HepG2 (cell line): ENCODE measurements at regions not wholly inside any gene's neighbourhood (a gene's known extent, or its start where the extent isn't known, plus 50 kb on each side); places are given as distances from the start of the nearest gene placed in this dataset.

Experiments
- ATM ChIP-seq: fragments of 450-650 bp; IDR thresholded peaks from 2 replicates; pipeline ENCODE4 v1.7.1; 2017; ENCODE audit warnings: mild to moderate bottlenecking, borderline replicate concordance
- ATRX ChIP-seq: sonication (generic); formaldehyde crosslinking; IDR thresholded peaks from 2 replicates; pipeline ENCODE4 v1.4.0; 2020; ENCODE audit warnings: missing genetic modification reagents, borderline replicate concordance
- ELF3 ChIP-seq: IDR thresholded peaks from 2 replicates; pipeline ENCODE4 v1.6.1; 2016; ENCODE audit warnings: missing genetic modification reagents, missing compliant biosample characterization
- ERF ChIP-seq: IDR thresholded peaks from 2 replicates; pipeline ENCODE4 v1.6.1; 2018; ENCODE audit warnings: missing biosample characterization, missing genetic modification reagents
- ETV5 ChIP-seq: IDR thresholded peaks from 2 replicates; pipeline ENCODE4 v1.6.1; 2018; ENCODE audit warnings: missing biosample characterization, missing genetic modification reagents, inconsistent platforms, borderline replicate concordance
- GTF3A ChIP-seq: sonication (generic); formaldehyde crosslinking; conservative IDR thresholded peaks from 2 replicates; pipeline ENCODE4 v1.4.0; 2020; ENCODE audit warnings: mild to moderate bottlenecking, missing genetic modification reagents
- HMG20B ChIP-seq: conservative IDR thresholded peaks from 2 replicates; pipeline ENCODE4 v1.6.1; 2016; ENCODE audit warnings: missing genetic modification reagents, missing compliant biosample characterization
- HNF4G ChIP-seq, 2 experiments: sonication (generic) in 1 of 2; formaldehyde crosslinking in 1 of 2; IDR thresholded peaks; 2 replicates each; pipeline versions ENCODE4 v1.4.0 to v1.6.1; 2011 to 2020; ENCODE audit warnings: borderline replicate concordance in 2 of 2, low read depth in 2 of 2, mild to moderate bottlenecking in 2 of 2, low read length in 1 of 2, missing genetic modification reagents in 1 of 2, moderate library complexity in 1 of 2
- MBD4 ChIP-seq: IDR thresholded peaks from 2 replicates; pipeline ENCODE4 v1.6.1; 2012; ENCODE audit warnings: low read length, inconsistent platforms, borderline replicate concordance
- MIXL1 ChIP-seq: IDR thresholded peaks from 2 replicates; pipeline ENCODE4 v1.6.1; 2016
- MLXIP ChIP-seq: sonication (generic); formaldehyde crosslinking; IDR thresholded peaks from 2 replicates; pipeline ENCODE4 v1.9.0; 2021; ENCODE audit warnings: missing genetic modification reagents, borderline replicate concordance
- NCOA1 ChIP-seq: sonication (generic); formaldehyde crosslinking; IDR thresholded peaks from 2 replicates; pipeline ENCODE4 v1.9.0; 2021; ENCODE audit warnings: missing genetic modification reagents
- NFIC ChIP-seq: IDR thresholded peaks from 2 replicates; pipeline ENCODE4 v1.6.1; 2012; ENCODE audit warnings: mild to moderate bottlenecking, low read length, inconsistent platforms
- NRL ChIP-seq: sonication (generic); formaldehyde crosslinking; IDR thresholded peaks from 2 replicates; pipeline ENCODE4 v1.5.0; 2020; ENCODE audit warnings: missing genetic modification reagents, mild to moderate bottlenecking, moderate library complexity, borderline replicate concordance
- SKIL ChIP-seq: sonication (generic); formaldehyde crosslinking; IDR thresholded peaks from 2 replicates; pipeline ENCODE4 v1.8.0; 2022; ENCODE audit warnings: missing genetic modification reagents, mild to moderate bottlenecking, moderate library complexity, borderline replicate concordance
- ZMYM4 ChIP-seq: sonication (generic); formaldehyde crosslinking; IDR thresholded peaks from 2 replicates; pipeline ENCODE4 v1.8.1; 2023; ENCODE audit warnings: mild to moderate bottlenecking, missing genetic modification reagents
- ZNF160 ChIP-seq: sonication (generic); formaldehyde crosslinking; IDR thresholded peaks from 2 replicates; pipeline ENCODE4 v1.8.0; 2022; ENCODE audit warnings: mild to moderate bottlenecking, inconsistent platforms, missing genetic modification reagents
- ZNF644 ChIP-seq: IDR thresholded peaks from 2 replicates; pipeline ENCODE4 v1.6.1; 2016; ENCODE audit warnings: low read depth
- TF ChIP-seq, protein P1 (sequence below): sonication (generic); formaldehyde crosslinking; IDR thresholded peaks from 2 replicates; pipeline ENCODE4 v1.4.0; 2020; ENCODE audit warnings: missing genetic modification reagents, borderline replicate concordance
- TF ChIP-seq, protein P2 (sequence below): IDR thresholded peaks from 2 replicates; pipeline ENCODE4 v1.6.1; 2016

DNA sequence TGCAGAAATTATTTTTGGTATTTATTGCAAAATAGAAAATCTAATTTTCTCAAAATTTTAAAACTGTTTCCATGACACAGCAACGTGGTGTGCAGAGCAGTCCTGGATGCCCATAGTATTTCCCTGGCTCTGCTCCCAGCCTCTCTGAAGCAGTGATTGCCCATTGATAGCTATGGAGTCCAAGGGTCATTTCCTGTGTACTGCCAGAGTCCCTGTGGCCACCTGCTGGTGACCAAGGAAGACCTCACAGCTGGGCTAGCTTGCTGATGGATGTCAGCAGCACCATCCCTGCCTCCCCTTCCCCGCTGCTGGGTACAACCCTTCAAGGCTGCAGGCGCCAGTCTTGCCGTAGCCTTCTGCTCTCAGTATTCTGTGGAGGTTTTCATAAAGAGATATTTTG lies 184.1 kb downstream of the DIRAS2 start (continued):
- TF ChIP-seq, protein P1, sequence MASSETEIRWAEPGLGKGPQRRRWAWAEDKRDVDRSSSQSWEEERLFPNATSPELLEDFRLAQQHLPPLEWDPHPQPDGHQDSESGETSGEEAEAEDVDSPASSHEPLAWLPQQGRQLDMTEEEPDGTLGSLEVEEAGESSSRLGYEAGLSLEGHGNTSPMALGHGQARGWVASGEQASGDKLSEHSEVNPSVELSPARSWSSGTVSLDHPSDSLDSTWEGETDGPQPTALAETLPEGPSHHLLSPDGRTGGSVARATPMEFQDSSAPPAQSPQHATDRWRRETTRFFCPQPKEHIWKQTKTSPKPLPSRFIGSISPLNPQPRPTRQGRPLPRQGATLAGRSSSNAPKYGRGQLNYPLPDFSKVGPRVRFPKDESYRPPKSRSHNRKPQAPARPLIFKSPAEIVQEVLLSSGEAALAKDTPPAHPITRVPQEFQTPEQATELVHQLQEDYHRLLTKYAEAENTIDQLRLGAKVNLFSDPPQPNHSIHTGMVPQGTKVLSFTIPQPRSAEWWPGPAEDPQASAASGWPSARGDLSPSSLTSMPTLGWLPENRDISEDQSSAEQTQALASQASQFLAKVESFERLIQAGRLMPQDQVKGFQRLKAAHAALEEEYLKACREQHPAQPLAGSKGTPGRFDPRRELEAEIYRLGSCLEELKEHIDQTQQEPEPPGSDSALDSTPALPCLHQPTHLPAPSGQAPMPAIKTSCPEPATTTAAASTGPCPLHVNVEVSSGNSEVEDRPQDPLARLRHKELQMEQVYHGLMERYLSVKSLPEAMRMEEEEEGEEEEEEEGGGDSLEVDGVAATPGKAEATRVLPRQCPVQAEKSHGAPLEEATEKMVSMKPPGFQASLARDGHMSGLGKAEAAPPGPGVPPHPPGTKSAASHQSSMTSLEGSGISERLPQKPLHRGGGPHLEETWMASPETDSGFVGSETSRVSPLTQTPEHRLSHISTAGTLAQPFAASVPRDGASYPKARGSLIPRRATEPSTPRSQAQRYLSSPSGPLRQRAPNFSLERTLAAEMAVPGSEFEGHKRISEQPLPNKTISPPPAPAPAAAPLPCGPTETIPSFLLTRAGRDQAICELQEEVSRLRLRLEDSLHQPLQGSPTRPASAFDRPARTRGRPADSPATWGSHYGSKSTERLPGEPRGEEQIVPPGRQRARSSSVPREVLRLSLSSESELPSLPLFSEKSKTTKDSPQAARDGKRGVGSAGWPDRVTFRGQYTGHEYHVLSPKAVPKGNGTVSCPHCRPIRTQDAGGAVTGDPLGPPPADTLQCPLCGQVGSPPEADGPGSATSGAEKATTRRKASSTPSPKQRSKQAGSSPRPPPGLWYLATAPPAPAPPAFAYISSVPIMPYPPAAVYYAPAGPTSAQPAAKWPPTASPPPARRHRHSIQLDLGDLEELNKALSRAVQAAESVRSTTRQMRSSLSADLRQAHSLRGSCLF: no peak
- TF ChIP-seq NCOA1 (no peak), ATM (no peak), SKIL (CRISPR knock-in tag) (no peak), ZNF644 (peak; percentile 80; the same call in 1 of the 2 replicates), MIXL1 (CRISPR knock-in tag) (peak; percentile 55; the same call in 1 of the 2 replicates), ERF (peak; percentile 81; the same call in 1 of the 2 replicates), MBD4 (no peak), ATRX (CRISPR knock-in tag) (no peak), ZMYM4 (peak; percentile 59), ZNF160 (CRISPR knock-in tag) (no peak), HMG20B (CRISPR knock-in tag) (peak; percentile 88), MLXIP (CRISPR knock-in tag) (no peak), HNF4G (IDR thresholded peaks at IDR 0.05; ENCODE audit: borderline replicate concordance, low read depth, low read length) (peak; percentile 99), HNF4G (CRISPR knock-in tag; IDR thresholded peaks at IDR 0.05; ENCODE audit: borderline replicate concordance, low read depth) (peak; percentile 98), ETV5 (CRISPR knock-in tag) (peak; percentile 89), ELF3 (CRISPR knock-in tag) (0 out of 2 replicates have a peak, but pooled peaks have one; percentile 34), GTF3A (CRISPR knock-in tag) (no peak), NRL (CRISPR knock-in tag) (no peak), NFIC (no peak)
- TF ChIP-seq, protein P2, sequence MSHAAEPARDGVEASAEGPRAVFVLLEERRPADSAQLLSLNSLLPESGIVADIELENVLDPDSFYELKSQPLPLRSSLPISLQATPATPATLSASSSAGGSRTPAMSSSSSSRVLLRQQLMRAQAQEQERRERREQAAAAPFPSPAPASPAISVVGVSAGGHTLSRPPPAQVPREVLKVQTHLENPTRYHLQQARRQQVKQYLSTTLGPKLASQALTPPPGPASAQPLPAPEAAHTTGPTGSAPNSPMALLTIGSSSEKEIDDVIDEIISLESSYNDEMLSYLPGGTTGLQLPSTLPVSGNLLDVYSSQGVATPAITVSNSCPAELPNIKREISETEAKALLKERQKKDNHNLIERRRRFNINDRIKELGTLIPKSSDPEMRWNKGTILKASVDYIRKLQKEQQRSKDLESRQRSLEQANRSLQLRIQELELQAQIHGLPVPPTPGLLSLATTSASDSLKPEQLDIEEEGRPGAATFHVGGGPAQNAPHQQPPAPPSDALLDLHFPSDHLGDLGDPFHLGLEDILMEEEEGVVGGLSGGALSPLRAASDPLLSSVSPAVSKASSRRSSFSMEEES: no peak
